ENCODE measurements at regions not wholly inside any gene's neighbourhood (a gene's known extent, or its start where the extent isn't known, plus 50 kb on each side); places are given as distances from the start of the nearest gene placed in this dataset.

GRCh38 chr1:29975036-29975694 lies 738.8 kb downstream of the PTPRU start:
- TF ChIP-seq, protein P1, sequence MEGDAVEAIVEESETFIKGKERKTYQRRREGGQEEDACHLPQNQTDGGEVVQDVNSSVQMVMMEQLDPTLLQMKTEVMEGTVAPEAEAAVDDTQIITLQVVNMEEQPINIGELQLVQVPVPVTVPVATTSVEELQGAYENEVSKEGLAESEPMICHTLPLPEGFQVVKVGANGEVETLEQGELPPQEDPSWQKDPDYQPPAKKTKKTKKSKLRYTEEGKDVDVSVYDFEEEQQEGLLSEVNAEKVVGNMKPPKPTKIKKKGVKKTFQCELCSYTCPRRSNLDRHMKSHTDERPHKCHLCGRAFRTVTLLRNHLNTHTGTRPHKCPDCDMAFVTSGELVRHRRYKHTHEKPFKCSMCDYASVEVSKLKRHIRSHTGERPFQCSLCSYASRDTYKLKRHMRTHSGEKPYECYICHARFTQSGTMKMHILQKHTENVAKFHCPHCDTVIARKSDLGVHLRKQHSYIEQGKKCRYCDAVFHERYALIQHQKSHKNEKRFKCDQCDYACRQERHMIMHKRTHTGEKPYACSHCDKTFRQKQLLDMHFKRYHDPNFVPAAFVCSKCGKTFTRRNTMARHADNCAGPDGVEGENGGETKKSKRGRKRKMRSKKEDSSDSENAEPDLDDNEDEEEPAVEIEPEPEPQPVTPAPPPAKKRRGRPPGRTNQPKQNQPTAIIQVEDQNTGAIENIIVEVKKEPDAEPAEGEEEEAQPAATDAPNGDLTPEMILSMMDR (IDR thresholded peaks at IDR 0.05 in 8 of 11, conservative IDR thresholded peaks at IDR 0.05 in 3 of 11), result no peak
- no peak for TF ChIP-seq POLR2A (IDR thresholded peaks at IDR 0.05)
- no peak for TF ChIP-seq POLR2AphosphoS5 (IDR thresholded peaks at IDR 0.05)
- Histone ChIP-seq H3K9me3 (peaks cover 0 to 17% (median 7%) of the 10 kb centered on the region in 8 donors), H3K36me3 (no peaks in the 10 kb centered on the region), H3K27ac (no peak overlapping the region), H3K27me3 (replicated peaks in 1 of 7) (peaks cover 0 to 25% (median 0%) of the 10 kb centered on the region in 7 donors), H3K4me3 (no peak overlapping the region), H3K4me1 (no peaks in the 10 kb centered on the region)
- WGBS, 5 donors, result 35 to 42% (median 40%) methylated on average over 7 of the region's 7 CpGs
- intact Hi-C loops (cut with DNase I; ENCODE audit: low total_unique reads), result no loop called here
- DNase-seq, result no peak

GRCh38 chr1:29974316-29974724 lies 738.0 kb downstream of the PTPRU start:
- H3K4me3 ChIP-seq, result no peak overlapping the region
- no peaks in the 10 kb centered on the region for H3K36me3 ChIP-seq
- no peaks in the 10 kb centered on the region for H3K4me1 ChIP-seq
- intact Hi-C loops (cut with DNase I; ENCODE audit: low total_unique reads), result no loop called here
- no peak overlapping the region for H3K27ac ChIP-seq
- TF ChIP-seq, protein P1 (IDR thresholded peaks at IDR 0.05 in 8 of 11, conservative IDR thresholded peaks at IDR 0.05 in 3 of 11), result no peak
- TF ChIP-seq POLR2A (IDR thresholded peaks at IDR 0.05) (no peak), POLR2AphosphoS5 (IDR thresholded peaks at IDR 0.05) (no peak)
- no peak for DNase-seq
- WGBS, 5 donors, result 30 to 53% (median 48%) methylated on average over 1 of the region's 1 CpG
- H3K9me3 ChIP-seq, result peaks cover 0 to 20% (median 7%) of the 10 kb centered on the region in 8 donors
- peaks cover 0 to 33% (median 0%) of the 10 kb centered on the region in 7 donors for H3K27me3 ChIP-seq (replicated peaks in 1 of 7)

DNA sequence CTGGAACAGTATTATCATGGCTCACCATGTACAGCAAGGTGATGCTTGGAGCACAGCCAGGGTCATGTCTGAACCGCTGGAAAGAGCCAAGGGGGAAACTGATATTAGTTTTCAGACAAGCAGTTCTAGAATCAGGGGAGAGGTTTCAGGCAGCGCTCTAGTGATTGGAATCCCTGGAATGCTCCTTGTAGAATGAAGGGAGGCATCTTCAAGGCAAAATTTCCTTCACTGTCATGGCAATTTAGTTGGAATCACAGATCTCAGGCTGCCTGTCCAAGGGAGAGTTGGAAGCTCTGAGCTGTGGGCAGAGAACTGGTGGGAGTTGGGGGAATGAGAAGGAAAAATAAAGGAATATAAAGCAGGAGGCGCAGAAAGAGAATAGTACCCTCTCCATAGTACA lies 737.1 kb downstream of the PTPRU start:
- Histone ChIP-seq H3K4me1 (no peaks in the 10 kb centered on the region), H3K4me3 (no peak overlapping the region), H3K36me3 (no peaks in the 10 kb centered on the region), H3K9me3 (peaks cover 0 to 24% (median 7%) of the 10 kb centered on the region in 8 donors), H3K27me3 (replicated peaks in 1 of 7) (peaks cover 0 to 36% (median 0%) of the 10 kb centered on the region in 7 donors), H3K27ac (no peak overlapping the region)
- TF ChIP-seq POLR2A (IDR thresholded peaks at IDR 0.05), result no peak
- TF ChIP-seq, protein P1 (IDR thresholded peaks at IDR 0.05 in 8 of 11, conservative IDR thresholded peaks at IDR 0.05 in 3 of 11), result no peak
- TF ChIP-seq POLR2AphosphoS5 (IDR thresholded peaks at IDR 0.05), result no peak
- WGBS, 5 donors, result 55 to 80% (median 62%) methylated on average over 3 of the region's 3 CpGs
- intact Hi-C loops (cut with DNase I; ENCODE audit: low total_unique reads), result no loop called here
- no peak for DNase-seq

DNA sequence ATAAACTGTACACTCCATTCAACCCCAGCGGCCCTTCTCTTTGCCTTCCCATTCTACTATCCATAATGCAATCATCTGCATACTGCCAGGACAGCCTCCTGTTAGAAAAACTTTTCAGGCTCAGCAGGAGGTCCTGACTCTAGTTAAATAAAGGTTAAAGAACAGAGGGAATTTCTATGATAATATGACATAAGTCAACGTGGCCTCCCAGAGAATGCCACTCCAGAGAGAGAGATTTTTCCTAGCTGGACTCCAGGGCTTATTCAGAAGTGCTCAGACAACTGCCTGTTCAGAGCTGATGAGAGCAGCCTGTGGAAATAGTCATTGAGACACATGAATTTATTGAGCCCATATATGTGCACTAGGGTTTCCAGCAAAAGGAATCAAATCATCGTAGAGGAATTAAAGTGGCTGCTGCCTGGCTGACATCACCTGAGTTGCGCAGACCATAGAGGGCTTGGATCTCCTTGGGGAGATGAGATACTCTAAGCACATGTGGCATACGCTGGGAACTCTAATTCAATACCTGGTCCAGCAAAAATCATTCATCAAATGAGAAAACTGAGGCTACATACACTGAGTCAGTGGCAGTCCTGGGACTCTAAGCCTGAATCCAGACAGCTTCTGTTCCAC lies 736.2 kb downstream of the PTPRU start:
- no peaks in the 10 kb centered on the region for H3K4me1 ChIP-seq
- H3K9me3 ChIP-seq, result peaks cover 0 to 18% (median 3%) of the 10 kb centered on the region in 8 donors
- TF ChIP-seq, protein P1 (IDR thresholded peaks at IDR 0.05 in 8 of 11, conservative IDR thresholded peaks at IDR 0.05 in 3 of 11), result no peak
- TF ChIP-seq POLR2AphosphoS5 (IDR thresholded peaks at IDR 0.05) (no peak), POLR2A (IDR thresholded peaks at IDR 0.05) (no peak)
- no peaks in the 10 kb centered on the region for H3K36me3 ChIP-seq
- peaks cover 0 to 38% (median 0%) of the 10 kb centered on the region in 7 donors for H3K27me3 ChIP-seq (replicated peaks in 1 of 7)
- no peak overlapping the region for H3K27ac ChIP-seq
- no peak for DNase-seq
- 64 to 79% (median 68%) methylated on average over 5 of the region's 5 CpGs for WGBS, 5 donors
- intact Hi-C loops (cut with DNase I; ENCODE audit: low total_unique reads), result no loop called here
- no peak overlapping the region for H3K4me3 ChIP-seq

Data from spleen (tissue), 11 donors.